Bronchial epithelial cell (primary cell): ENCODE measurements at regions not wholly inside any gene's neighbourhood (a gene's known extent, or its start where the extent isn't known, plus 50 kb on each side); places are given as distances from the start of the nearest gene placed in this dataset.

ENCODE experiments used
- DNase-seq: peaks from one replicate; pipeline ENCODE4 v3.0.0-alpha.2; 2010; ENCODE audit warnings: low read depth
- FAIRE-seq: peaks from 2 replicates; lab custom pipeline; 2011; peaks lifted over from hg19 to GRCh38; lab: Jason Lieb, UNC
- H3K27me3 ChIP-seq: 2 replicates; pipeline ENCODE4 v1.5.1; 2011; ENCODE audit warnings: low read length; ENCODE audit not compliant: control insufficient read depth, insufficient read depth
- H3K36me3 ChIP-seq: 2 replicates; pipeline ENCODE4 v1.5.1; 2011; ENCODE audit warnings: low read length; ENCODE audit not compliant: control insufficient read depth, insufficient read depth
- H3K4me3 ChIP-seq: 2 replicates; pipeline ENCODE4 v1.5.1; 2011; ENCODE audit warnings: mild to moderate bottlenecking, low read depth, low read length, control low read depth
- CTCF ChIP-seq: IDR thresholded peaks from 2 replicates; pipeline ENCODE4 v1.5.1; 2011; ENCODE audit warnings: mild to moderate bottlenecking, moderate library complexity, low read length, control low read depth, inconsistent platforms; ENCODE audit not compliant: insufficient read depth, severe bottlenecking

- TF ChIP-seq CTCF, result no peak
- FAIRE-seq, result no peak
- no peak for DNase-seq
- H3K4me3 ChIP-seq, result no peak overlapping the region
- peaks cover 1% of the 10 kb centered on the region for H3K27me3 ChIP-seq
- H3K36me3 ChIP-seq, result no peaks in the 10 kb centered on the region
Measured at GRCh38 chr5:115378754-115379153, 82.3 kb upstream of the CCDC112 start.

- DNase-seq (peak; percentile 91), FAIRE-seq (no peak)
- no peak for TF ChIP-seq CTCF
- no peak overlapping the region for H3K4me3 ChIP-seq
- H3K36me3 ChIP-seq, result no peaks in the 10 kb centered on the region
- no peaks in the 10 kb centered on the region for H3K27me3 ChIP-seq
Measured at GRCh38 chr5:115377468-115378217, 81.2 kb upstream of the CCDC112 start.

- no peak for DNase-seq
- no peak for FAIRE-seq
- TF ChIP-seq CTCF, result no peak
- Histone ChIP-seq H3K36me3 (no peaks in the 10 kb centered on the region), H3K27me3 (no peaks in the 10 kb centered on the region), H3K4me3 (no peak overlapping the region)
Measured at GRCh38 chr5:115375893-115376292, 79.4 kb upstream of the CCDC112 start.

GRCh38 chr5:115374057-115374775 lies 77.8 kb upstream of the CCDC112 start:
- DNase-seq, result peak; percentile 24
- Histone ChIP-seq H3K4me3 (no peak overlapping the region), H3K36me3 (no peaks in the 10 kb centered on the region), H3K27me3 (no peaks in the 10 kb centered on the region)
- peak; percentile 41 for TF ChIP-seq CTCF
- no peak for FAIRE-seq

GRCh38 chr5:115372146-115372545 lies 75.7 kb upstream of the CCDC112 start:
- DNase-seq, result peak; percentile 57
- H3K36me3 ChIP-seq, result no peaks in the 10 kb centered on the region
- no peak for TF ChIP-seq CTCF
- H3K4me3 ChIP-seq, result no peak overlapping the region
- H3K27me3 ChIP-seq, result no peaks in the 10 kb centered on the region
- no peak for FAIRE-seq
